HG02623 (cell line): ENCODE measurements at regions not wholly inside any gene's neighbourhood (a gene's known extent, or its start where the extent isn't known, plus 50 kb on each side); places are given as distances from the start of the nearest gene placed in this dataset.
"Not testable (repeated sequence)": the region's sequence is repeated elsewhere in the genome, so short reads cannot be mapped to it uniquely, and the experiment has no call there.

ENCODE experiments used
- ATAC-seq: cut with Tn5 transposase; IDR thresholded peaks from one replicate; pipeline ENCODE4 v1.9.1; 2021; ENCODE audit warnings: moderate library complexity; ENCODE audit not compliant: unreplicated experiment

DNA sequence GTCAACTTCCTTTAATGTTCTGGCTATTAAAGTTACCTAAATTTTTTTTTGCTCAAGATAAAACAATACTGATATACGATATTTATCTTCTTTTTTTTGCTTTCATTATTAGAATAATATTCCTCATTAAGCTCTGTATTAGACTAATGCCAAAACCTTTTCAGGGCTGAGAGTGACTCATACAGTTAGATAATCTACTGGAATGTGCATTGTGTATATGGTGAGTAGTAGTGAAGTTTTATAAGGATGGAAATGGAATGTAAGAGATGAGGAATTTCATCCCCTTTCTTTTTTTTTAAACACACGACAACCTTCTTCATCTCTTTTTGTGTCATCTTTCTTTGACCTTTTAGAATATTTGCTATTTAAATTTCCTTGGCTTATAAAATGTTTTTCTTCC lies 268.6 kb downstream of the ISL1 start:
- no peak for ATAC-seq

DNA sequence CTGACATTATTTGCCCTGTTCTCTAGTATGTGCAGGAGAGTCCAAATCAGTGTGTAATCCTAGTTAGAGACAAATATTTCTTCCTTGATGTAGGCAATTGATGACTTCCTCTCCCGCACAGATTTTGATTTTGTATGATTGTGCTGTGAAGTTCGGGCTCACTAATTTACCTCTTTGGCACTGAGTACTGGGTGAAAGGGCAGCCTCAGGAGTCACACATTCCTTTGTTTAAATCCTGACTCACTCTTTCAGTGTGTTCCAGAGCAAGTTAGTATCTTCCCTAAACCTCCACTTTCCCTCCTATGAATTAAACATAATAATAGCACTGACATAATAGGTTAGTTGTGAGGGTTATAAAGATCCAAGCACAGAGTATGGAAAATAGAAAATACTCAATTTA lies 269.7 kb downstream of the ISL1 start:
- ATAC-seq = no peak

DNA sequence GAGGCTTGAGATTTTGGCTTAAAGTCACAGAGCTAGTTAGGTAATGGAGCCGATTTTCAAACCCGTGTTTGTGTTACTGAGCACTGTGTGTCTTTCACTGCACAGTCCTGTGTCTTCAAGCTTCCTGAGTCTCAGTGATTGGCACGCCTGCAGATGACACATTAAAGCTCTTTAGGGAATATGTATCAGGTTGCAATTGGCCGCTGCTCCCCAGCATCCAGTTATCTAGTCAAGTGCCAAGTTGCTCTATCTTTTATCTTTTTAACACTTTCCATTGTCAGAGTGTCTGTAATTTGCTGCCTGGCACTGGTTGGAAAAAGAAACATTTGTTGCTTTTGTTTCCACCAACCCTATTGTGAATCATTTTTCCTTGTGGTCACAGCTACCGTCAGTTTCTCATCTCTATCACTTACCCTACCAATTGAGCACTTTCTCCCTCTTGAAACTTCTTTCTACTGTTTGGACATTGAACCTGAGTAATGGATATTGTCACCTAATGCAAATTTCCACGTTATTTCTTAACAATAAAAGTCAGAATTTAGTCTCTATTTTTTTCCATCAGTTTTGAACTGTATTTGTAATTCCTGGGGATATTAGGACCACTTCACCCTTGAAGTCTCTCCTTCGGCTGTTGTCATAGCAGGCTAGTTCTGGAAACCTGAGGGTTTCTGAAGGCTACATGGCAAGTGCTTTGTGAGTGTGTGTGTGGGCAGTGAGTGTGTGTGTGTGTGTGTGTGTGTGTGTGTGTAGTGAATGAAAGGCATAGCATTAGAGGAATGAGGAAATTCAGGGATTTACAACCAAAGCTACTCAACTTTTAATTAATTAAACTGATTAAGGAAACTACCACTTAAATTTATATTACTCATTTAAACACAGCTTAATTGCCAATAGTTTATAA lies 274.3 kb downstream of the ISL1 start:
- ATAC-seq = no peak

DNA sequence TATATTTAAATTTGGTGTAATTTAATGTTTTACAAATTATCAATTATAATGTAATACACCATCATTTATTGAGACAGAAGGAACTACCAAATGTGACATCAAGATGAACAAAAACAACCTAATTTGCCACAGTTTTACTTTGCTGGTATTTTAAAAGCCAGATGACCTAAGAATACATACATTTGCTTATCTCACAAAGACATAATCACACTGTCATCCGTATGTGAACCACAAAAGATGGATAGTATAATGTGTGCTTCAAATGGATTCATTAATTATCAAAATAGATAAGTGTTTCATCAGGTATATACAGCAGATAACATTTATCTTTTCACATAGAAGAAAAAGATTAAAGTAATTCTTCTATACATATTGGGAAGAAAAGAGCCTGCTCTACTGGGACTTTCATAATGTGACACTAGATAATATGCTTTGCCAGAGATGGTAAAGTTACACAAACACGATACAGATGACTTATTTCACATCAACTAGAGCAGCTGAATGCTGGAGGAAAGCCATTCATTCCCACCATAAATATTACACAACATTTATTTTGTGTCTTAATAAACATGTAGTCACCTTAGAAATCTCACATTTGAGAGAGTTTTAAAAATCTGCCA lies 278.5 kb downstream of the ISL1 start:
- no peak for ATAC-seq

DNA sequence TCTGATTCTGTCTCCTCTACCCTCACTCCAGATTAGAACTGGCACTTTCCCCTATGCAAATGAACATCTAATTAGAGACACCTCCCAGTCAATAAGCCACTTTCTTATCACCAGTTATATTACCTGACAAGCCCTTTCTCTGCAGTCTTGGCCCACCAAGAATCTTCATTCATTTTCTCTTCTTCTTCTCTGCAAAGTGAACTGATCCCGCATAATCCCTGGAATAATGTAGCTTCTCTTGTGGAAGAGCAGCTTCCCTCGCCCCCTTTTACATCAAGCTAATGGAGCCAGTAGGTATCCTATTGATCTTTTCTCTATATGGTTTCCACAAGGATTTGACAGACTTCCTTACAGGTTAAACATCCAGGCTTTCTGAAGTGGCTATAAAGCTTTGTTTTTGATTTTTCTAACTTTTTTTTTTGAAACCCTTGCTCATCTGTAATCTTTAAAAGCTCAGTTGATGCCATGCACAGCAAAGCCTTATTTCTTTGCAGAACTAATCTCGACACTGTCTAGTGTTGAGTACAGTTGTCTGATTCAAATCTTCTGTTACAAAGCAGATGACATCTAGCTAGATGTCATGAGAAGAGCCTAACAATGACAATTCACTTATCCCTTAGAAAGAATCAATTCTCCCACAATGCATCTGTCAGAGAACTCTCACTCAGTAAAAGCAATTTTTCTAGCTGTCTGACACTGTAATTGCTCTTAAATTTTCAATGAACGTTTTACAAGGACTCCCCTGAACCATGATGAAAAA lies 281.4 kb downstream of the ISL1 start:
- ATAC-seq = no peak

DNA sequence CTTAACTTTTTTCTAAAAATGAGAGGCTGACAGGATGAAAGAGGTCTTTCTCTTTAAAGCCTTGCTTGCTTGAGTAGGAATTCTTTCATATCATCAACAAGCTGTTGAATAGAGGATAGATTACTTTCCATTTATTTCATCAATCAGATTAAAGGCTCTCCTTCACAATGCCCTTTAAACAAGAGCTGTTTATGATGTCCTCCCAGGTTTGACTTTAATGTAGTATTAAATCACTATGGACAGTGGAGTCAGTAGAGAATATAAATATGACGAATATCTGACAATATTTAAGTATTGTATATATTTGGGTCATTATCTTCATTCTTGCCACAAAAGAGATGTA lies 282.0 kb downstream of the ISL1 start:
- no peak for ATAC-seq

DNA sequence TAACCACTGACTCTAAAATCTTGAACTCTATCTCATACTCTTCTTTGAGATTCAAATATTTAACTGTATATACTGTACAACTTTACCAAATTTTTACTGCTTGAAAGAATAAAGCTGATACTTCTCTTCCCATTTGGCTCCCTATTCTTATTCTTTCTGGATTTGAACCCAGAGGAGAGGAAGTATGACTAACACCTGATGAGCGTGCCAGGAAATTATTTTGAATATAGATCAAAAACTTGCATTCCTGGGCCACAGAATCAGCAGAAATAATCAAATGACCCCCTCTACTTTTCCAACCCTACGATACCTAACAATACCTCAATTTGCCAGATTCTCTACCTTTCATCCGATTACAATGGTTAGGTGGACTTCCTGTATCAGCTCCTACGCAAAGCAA lies 285.8 kb downstream of the ISL1 start:
- no peak for ATAC-seq

DNA sequence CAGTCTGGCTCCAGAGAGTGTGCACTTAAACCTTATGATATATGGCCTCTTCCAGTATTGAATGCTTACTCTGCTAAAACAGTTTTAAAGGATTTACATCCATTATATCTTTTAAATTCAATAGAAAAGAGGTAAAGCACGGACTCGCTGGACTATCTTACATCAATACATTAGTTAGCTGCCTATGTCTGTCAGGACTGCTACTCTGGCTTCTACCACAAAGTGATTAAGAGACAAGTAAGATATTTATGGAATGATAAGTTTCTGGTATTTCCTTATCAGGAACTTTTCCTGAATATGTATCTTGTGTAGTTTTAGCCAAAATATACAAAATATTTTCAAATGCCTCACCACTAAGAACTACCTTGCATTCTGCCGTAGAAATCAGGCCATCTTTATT lies 295.1 kb downstream of the ISL1 start:
- no peak for ATAC-seq

DNA sequence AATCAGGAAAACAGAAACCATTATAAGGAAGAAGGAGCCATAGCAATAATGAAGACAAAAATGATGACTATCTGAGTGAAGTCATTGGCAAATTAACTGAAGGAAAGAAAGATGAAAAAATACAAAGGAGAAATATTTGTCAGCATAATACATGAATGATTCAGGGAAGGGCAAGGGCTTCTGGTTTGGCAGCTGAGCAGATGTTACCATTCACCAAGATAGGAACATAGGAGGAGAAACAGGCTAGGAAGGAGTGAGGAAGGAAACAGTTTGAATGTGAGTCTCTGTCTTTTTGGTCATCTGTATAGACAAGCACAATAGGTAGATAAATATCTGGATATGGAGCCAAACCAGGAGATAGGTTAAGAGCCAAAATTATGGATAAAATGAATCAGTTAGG lies 296.0 kb downstream of the ISL1 start:
- ATAC-seq = no peak

DNA sequence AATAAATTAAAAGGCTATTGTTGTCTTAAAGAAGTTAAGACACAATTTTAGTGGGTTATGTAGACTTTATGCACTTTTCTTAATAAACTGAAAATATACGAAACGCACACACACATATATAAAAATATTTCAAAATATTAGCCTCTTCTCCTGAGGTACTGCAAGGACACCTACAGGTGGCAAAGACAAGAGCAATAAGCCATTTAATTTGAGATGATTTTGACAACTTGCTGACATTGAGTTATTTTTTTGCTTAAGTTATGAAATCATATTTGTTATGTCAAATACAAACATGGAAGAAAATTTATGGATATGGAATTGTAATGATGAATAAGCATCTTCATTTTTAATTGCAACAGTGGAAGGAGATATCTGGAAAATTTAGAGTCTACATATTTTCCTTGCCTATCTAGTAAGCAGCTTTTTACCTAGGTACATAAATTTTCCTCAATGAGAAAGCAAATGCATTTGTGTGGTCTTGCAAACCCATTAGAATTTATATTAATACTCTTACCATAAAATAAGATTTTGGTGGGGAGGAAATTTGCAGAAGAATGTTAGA lies 301.6 kb downstream of the ISL1 start:
- no peak for ATAC-seq

DNA sequence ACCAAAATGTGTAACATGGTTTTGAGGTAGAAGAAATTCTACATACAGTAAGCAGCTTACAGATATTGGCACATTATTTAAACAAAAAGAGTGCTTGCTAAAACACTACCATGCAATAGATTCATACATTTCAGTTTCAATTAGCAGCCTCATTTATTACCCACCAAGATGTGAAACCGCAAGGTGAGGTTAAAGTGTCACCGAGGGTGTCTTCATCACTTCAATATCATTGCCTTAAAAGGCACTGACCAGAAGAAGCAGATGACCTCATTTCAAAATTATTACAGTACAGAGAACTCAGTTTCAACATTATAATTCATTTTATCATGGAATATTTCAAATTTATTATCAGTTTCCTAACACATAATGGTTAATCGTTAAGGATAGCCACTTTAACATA lies 302.2 kb downstream of the ISL1 start:
- ATAC-seq = no peak

DNA sequence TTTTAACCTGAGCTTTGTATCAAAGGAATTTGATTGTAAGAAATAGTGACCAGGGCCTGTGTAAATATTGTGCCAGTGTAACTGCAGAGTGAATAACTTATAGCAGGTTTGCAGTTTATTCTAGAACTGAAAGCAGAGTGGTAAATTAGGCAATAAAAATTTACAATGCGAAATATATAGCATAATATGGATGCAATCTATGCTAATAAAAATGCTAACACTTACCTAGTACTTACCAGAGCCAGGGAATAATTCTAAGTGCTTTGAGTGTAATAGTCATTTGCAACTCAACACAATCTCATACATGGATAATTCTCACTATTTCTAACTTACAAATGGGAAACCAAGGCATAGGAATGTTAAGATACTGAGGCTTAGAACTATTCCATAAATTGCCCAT lies 303.4 kb downstream of the ISL1 start:
- ATAC-seq = no peak

DNA sequence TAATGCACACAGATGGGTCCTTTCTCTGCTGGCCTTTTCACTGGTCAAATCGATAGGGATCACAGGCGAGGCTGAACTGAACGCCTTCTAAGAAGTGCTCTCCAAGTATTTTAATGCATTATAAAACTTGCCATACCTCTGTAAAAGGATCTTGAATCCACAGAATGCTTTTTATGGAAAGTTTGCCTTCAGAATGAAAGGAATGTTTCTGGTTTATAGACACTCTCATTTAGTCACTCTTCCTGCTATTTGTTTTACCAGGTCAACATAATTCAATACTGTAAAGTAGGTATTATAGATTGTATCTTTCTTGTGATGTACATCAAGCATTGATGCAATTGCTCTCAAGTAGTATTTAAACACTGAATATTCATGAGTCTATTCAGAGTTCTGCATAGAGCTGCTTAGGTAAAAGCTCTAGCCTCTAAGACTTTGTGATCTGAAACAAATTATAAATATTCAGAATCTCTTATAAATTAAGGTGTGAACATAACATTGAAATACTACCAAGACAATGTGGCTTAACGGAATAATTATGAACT lies 308.4 kb downstream of the ISL1 start:
- ATAC-seq = no peak

DNA sequence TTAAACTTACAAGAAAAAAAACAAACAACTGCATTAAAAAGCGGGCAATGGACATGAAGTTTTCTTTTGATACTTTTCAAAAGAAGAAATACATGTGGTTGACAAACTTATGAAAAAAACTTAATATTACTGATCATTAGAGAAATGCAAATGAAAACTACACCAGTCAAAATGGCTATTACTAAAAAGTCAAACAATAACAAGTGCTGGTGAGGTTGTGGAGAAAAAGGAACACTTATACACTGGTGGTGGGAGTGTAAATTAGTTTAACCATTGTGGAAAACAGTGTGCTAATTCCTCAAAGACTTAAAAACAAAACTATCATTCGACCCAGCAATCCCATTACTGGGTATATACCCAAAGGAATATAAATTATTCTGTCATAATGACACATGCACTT lies 311.6 kb downstream of the ISL1 start:
- no peak for ATAC-seq

DNA sequence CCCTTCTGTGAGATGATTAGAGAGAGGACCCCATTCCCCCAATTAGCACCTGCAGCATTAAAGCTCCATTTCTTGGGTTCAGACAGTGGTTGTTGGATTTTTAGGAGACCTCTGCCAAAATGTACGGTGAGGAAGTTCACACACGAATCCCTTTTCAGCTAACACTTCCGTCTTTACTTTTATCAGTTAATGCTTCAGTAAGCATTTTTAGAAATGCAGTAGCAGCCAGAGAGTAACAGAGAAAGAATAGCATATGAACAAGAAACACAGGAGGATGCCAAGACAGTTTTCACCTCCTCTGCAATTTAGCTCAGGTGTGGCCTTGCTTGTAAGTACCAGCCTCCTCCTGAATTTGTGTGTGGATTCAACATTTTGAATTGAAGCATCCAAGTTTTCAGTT lies 312.9 kb downstream of the ISL1 start:
- no peak for ATAC-seq

DNA sequence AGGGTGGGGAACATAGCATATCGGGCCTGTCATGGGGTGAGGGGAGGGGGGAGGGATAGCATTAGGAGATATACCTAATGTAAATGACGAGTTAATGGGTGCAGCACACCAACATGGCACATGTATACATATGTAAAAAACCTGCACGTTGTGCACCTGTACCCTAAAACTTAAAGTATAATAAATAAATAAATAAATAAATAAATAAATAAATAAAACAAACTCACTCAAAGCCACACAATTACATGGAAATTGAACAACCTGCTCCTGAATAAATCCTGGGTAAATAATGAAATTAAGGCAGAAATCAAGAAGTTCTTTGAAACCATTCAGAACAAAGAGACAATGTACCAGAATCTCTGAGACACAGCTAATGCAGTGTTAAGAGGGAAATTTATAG lies 318.8 kb downstream of the ISL1 start:
- not testable (repeated sequence) for ATAC-seq

DNA sequence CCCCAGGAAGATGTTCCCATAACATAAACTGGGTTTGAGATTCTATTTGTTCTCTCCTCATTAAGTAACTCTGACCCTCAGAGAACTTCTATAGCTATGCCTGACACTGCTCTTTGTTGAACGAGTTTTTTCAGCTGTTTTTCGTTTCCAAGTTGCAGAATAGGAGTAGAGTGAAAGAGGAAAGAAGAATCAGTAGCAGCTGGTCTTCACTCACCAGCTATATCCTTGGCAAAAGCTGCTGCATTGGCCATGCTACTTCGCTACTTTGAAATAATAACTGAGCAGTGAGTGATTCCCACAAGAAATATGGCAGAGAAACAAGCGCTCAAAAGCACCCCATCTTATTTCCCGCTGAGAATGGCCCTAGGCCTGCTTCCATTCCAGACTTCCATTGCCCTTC lies 329.0 kb downstream of the ISL1 start:
- no peak for ATAC-seq

DNA sequence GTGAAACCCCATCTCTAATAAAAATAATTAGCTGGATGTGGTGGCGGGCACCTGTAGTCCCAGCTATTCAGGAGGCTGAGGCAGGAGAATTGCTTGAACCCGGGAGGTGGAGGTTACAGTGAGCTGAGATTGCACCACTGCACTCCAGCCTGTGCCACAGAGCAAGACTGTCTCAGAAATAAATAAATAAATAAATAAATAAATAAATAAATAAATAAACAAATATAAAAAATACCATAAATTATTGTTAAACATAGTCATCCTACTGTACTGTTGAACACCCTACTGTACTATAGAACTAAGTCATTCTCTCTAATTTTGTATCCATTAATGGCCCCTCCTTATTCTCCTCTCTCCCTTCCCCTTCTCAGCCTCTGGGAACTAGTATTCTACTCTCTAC lies 332.2 kb downstream of the ISL1 start:
- not testable (repeated sequence) for ATAC-seq

DNA sequence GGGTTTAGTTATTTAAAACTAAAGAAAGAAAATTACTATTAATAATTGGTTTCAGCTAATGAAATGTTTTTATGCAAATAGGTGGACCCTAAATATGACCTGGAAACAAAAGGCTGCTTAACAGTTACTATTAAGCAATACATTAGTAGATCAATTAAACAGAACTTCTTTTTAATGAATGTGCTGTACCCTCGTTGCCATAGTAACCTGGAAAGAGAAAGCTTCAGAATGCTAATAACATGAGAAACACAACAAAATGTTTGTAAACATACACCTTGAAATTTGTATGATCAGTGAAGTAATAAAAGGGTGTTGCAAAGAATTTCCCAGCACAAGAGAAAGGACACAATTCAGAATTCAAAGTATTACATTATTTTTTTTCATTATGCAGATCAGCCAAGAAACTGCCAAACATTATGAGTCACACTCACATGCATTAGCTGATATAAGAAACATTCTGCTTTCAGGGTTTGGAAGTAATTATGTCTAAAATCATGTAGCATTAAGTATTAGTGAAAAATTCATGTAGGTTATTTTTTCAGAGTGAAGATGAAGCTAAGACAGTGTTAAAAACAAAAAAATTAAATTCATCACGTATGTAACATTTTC lies 348.3 kb downstream of the ISL1 start:
- ATAC-seq = no peak

DNA sequence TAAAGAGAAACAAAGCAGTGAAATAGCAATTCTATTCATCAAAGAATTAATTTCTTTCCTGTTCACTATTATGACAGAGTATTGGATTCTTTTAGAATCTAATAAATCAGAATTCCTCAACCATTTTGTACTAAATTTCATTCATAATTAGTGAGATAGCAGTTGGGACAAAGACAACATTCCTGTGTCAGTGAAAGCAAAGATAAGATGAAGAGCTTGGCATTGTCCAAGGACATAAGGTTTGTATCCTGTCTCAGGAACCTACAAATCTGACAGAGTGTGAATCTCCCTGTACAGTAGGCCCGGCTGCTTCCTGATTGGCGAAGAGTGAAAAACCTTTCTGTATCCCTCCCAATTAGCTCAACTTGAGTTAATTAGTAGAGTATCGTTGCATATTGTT lies 349.1 kb downstream of the ISL1 start:
- ATAC-seq = no peak

DNA sequence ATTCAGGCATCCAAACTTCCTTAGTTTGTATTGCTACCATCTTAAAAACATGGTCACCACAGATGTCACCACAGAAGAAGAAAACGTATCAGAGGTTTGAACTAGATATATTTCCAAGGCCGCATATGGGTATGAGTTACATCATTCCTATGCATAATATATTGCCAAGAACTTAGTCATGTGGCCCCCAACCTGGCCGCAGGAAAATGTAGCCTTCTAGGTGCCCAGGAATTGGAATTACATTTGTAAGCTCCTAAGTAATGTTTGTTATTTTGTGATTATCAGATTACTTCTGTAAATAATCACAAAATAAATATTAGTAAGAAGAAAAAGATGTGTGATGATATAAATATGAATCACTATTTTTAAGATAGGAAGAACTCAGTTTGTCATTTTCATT lies 351.4 kb downstream of the ISL1 start:
- no peak for ATAC-seq
